Activated naive CD4-positive, alpha-beta T cell treated with anti-CD3 and anti-CD28 coated beads, Interleukin-2, amount 50 U/mL, for 24 hours (primary cell): ENCODE measurements at regions not wholly inside any gene's neighbourhood (a gene's known extent, or its start where the extent isn't known, plus 50 kb on each side); places are given as distances from the start of the nearest gene placed in this dataset.
"Not testable (repeated sequence)": the region's sequence is repeated elsewhere in the genome, so short reads cannot be mapped to it uniquely, and the experiment has no call there.

Experiments used
- H3K27ac Mint-ChIP-seq: one replicate; pipeline ENCODE4 v1.8.0; 2021; ENCODE audit warnings: mild to moderate bottlenecking, mixed read lengths
- H3K27me3 Mint-ChIP-seq: one replicate; pipeline ENCODE4 v1.8.0; 2021; ENCODE audit warnings: mixed read lengths
- H3K36me3 Mint-ChIP-seq: one replicate; pipeline ENCODE4 v1.8.0; 2021; ENCODE audit warnings: mixed read lengths
- H3K4me1 Mint-ChIP-seq: one replicate; pipeline ENCODE4 v1.8.0; 2021; ENCODE audit warnings: mixed read lengths
- H3K4me3 Mint-ChIP-seq: one replicate; pipeline ENCODE4 v1.8.0; 2021; ENCODE audit warnings: mild to moderate bottlenecking, mixed read lengths
- H3K9me3 Mint-ChIP-seq: one replicate; pipeline ENCODE4 v1.8.0; 2021; ENCODE audit warnings: mixed read lengths

DNA sequence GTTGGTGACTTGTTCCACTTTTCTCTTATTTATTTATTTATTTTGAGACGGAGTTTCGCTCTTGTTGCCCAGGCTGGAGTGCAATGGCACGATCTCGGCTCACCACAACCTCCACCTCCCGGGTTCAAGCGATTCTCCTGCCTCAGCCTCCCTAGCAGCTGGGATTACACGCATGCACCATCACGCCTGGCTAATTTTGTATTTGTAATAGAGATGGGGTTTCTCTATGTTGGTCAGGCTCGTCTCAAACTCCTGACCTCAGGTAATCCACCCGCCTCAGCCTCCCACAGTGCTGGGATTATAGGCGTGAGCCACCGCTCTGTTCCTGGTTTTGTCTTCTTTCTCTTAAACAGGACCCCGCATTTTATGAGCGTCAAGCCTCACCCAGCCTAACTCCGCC, 57.3 kb upstream of the METTL9 start:
- H3K4me3 Mint-ChIP-seq, H3K27me3 Mint-ChIP-seq, H3K9me3 Mint-ChIP-seq, H3K36me3 Mint-ChIP-seq: not testable (repeated sequence)
- H3K4me1 Mint-ChIP-seq = peaks cover 20% of the 10 kb centered on the region
- H3K27ac Mint-ChIP-seq = peak overlapping the region; percentile 30

DNA sequence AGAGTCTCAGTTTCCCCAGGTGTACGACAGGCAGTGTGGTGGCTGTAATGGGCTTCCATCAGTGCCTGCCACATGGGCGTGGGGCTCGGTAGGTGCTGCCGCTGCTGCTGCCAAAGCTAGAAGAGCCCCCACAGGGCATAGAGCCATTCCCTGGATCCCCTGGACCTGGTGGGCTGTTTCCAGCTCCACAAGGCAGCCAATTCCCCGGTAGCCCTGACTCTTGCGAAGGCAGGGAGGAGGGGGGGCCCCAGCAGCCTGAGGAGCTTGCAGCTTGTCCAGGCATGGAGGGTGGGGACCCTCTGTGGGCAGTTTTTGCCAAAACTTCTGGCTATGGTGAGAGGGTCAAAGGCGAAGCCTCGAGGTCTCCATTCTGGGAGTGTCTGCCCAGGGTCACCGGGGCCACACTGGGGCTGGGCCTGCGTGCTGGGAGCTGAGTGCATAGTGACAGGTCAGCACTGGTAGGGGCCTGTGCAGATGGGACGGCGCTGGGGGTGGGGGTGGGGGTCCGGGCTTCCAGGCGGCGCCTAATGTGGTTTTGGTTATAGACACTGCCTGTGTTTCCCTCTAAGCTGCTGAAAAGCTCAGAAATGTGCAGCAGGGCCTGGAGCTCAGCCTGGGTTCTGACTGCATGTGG, 56.8 kb upstream of the METTL9 start:
- not testable (repeated sequence) for H3K27me3 Mint-ChIP-seq, H3K27ac Mint-ChIP-seq, H3K4me3 Mint-ChIP-seq, H3K36me3 Mint-ChIP-seq, H3K9me3 Mint-ChIP-seq
- peaks cover 20% of the 10 kb centered on the region for H3K4me1 Mint-ChIP-seq

DNA sequence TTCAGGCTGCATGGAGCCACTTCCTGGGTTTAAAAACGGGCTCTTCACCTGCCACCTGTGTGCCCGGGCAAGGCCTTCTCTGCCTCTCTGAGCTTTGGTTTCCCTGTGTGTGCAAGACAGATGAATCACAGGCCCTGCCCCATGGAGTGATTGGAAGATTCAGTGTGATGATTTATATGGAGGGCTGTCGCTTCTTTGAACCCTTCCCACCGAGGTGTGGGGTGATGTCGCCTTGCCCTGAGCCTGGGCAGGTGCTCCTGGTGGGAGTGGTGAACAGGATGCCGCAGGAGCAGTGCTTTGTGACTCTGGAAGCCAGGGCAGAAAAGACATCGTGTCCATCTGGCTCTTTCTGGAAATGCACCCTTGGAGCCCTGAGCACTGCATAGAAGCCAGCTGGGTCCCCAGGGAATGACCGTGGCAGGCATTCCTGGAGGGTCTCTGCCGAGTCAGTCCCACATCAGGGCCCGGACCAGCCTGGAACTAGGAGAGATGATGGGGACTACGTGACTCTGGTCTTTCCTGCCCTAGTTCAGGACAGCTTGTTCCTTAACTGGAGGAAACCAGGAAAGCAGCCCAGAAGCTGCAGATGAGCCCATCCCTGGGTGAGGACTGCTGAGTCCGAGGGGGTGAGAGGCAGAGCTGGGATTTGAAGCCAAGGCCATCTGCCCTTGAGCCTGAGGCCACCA, 56.1 kb upstream of the METTL9 start:
- H3K36me3 Mint-ChIP-seq, H3K4me3 Mint-ChIP-seq, H3K27me3 Mint-ChIP-seq, H3K9me3 Mint-ChIP-seq: not testable (repeated sequence)
- Mint-ChIP-seq H3K27ac (peak overlapping the region; percentile 46), H3K4me1 (peaks cover 20% of the 10 kb centered on the region)

DNA sequence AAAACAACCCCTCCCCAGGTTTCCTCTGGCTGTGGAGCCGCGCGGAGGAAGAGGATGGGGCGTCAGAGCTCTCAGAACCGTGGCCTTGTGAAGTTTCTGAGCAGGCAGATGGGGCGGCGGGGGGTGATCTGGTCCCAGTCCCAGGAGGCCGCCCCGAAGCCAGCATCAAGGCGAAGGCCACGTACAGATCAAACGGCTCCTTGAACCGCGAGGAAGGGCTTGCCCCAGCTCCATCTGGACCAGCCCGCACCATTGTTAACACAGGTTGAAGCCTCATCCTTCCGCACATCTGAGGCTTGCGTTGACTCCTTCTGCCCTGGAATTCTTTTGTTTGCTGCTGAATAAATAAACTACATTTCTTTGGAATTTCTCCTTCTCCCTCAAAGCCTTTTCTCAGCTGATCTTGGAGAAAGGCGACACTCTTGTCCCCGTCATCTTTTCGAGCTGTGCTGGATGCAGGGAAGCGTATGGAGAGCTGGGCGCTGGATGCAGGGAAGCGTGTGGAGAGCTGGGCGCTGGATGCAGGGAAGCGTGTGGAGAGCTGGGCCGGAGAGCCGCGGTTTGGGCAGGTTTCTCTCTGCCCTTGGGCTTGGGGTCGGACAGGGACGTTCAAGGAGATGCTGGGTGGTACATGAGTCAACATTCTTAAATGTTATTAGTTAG, 53.6 kb upstream of the METTL9 start:
- H3K4me1 Mint-ChIP-seq, H3K4me3 Mint-ChIP-seq, H3K36me3 Mint-ChIP-seq, H3K27me3 Mint-ChIP-seq, H3K9me3 Mint-ChIP-seq: not testable (repeated sequence)
- peak overlapping the region; percentile 62 for H3K27ac Mint-ChIP-seq

DNA sequence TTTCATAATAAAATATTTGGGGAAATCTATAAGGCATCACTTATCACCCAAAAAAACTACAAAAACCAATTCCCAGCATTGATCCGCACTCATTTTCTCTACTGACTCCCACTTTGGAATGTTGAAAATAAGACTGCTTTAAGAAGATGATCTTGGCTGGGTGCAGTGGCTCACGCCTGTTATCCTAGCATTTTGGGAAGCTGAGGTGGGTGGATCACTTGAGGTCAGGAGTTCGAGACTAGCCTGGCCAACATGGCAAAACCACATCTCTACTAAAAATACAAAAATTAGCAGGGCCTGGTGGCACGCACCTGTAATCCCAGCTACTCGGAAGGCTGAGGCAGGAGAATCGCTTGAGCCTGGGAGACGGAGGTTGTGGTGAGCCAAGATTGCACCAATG, 50.0 kb upstream of the METTL9 start:
- H3K36me3 Mint-ChIP-seq, H3K9me3 Mint-ChIP-seq, H3K4me1 Mint-ChIP-seq, H3K4me3 Mint-ChIP-seq, H3K27ac Mint-ChIP-seq, H3K27me3 Mint-ChIP-seq: not testable (repeated sequence)
